ENCODE measurements at regions not wholly inside any gene's neighbourhood (a gene's known extent, or its start where the extent isn't known, plus 50 kb on each side); places are given as distances from the start of the nearest gene placed in this dataset.

GRCh38 chrX:30495468-30495867 is 82.1 kb downstream of the TASL start:
- DNase-seq (ENCODE audit: low read depth, low spot score), result no peak
- no peak overlapping the region for H2AFZ ChIP-seq (ENCODE audit: control insufficient read depth, low read depth, low read length)
- ChIA-PET CTCF (interaction anchor here (0.6 to 1.5 kb wide), 3 partner anchors 8 to 152 kb away, joined by 4 to 6 read pairs (median 5); no protein-coding TSS in a partner anchor), POLR2A (no interaction called here), RAD21 (ENCODE audit: unreplicated experiment) (no interaction called here), SMC1A (ENCODE audit: uncharacterized antibody, unreplicated experiment) (no interaction called here)
- in situ Hi-C loops (cut with MboI) (no loop called here), intact Hi-C loops (cut with micrococcal nuclease; ENCODE audit: unreplicated experiment) (no loop called here)
- no peaks in the 10 kb centered on the region for H3K79me2 ChIP-seq (ENCODE audit: control insufficient read depth, insufficient read depth, low read length)
- TF ChIP-seq BHLHE40 (IDR thresholded peaks at IDR 0.05; ENCODE audit: borderline replicate concordance in 1 of 2, low read depth in 2 of 2, low read length in 1 of 2), result peak in 1 of 2 experiments; percentile 44; a peak in 1 of 4 replicates
- TF ChIP-seq KDM1A (IDR thresholded peaks at IDR 0.05; ENCODE audit: borderline replicate concordance), result no peak
- no peak overlapping the region for H3K27ac ChIP-seq (ENCODE audit: control insufficient read depth, insufficient read depth)
- no TSS peak for BruUV-seq (replicated peaks)
- WGBS (ENCODE audit: insufficient coverage, insufficient replicate concordance, low lambda C conversion rate, missing lambda C conversion rate), result 0% methylated on average over 1 of the region's 1 CpG
- no peak overlapping the region for H3K4me2 ChIP-seq (ENCODE audit: control insufficient read depth, insufficient read depth)
- no peaks in the 10 kb centered on the region for H4K20me1 ChIP-seq (ENCODE audit: control insufficient read depth, insufficient read depth)
- H3K9me3 ChIP-seq (replicated peaks; ENCODE audit: control insufficient read depth, insufficient read depth, low read length), result no peaks in the 10 kb centered on the region
- no peak overlapping the region for H3K9ac ChIP-seq (ENCODE audit: control insufficient read depth, insufficient read depth, low read length)
- H3K4me1 ChIP-seq (ENCODE audit: control insufficient read depth, insufficient read depth, low read length), result no peaks in the 10 kb centered on the region
- no peak for ATAC-seq
- no peaks in the 10 kb centered on the region for H3K27me3 ChIP-seq (replicated peaks in 1 of 2; ENCODE audit: control insufficient read depth in 2 of 2, insufficient read depth in 2 of 2, low read length in 1 of 2)
- H3K36me3 ChIP-seq (ENCODE audit: control insufficient read depth in 2 of 2, insufficient read depth in 2 of 2, low read length in 1 of 2), result no peaks in the 10 kb centered on the region
- no peak overlapping the region for H3K4me3 ChIP-seq
- no peak for FAIRE-seq

GRCh38 chrX:30493348-30493747 is 84.2 kb downstream of the TASL start:
- RAD21 ChIA-PET (ENCODE audit: unreplicated experiment), result no interaction called here
- FAIRE-seq, result no peak
- H3K4me1 ChIP-seq (ENCODE audit: control insufficient read depth, insufficient read depth, low read length), result no peaks in the 10 kb centered on the region
- no peak overlapping the region for H2AFZ ChIP-seq (ENCODE audit: control insufficient read depth, low read depth, low read length)
- no peaks in the 10 kb centered on the region for H3K27me3 ChIP-seq (replicated peaks in 1 of 2; ENCODE audit: control insufficient read depth in 2 of 2, insufficient read depth in 2 of 2, low read length in 1 of 2)
- H3K79me2 ChIP-seq (ENCODE audit: control insufficient read depth, insufficient read depth, low read length), result no peaks in the 10 kb centered on the region
- POLR2A ChIA-PET, result no interaction called here
- ATAC-seq, result peak; percentile 60; the same call in 2 of the 3 replicates
- in situ Hi-C loops (cut with MboI) (no loop called here), intact Hi-C loops (cut with micrococcal nuclease; ENCODE audit: unreplicated experiment) (no loop called here)
- no peak overlapping the region for H3K4me2 ChIP-seq (ENCODE audit: control insufficient read depth, insufficient read depth)
- CTCF ChIA-PET, result no interaction called here
- WGBS (ENCODE audit: insufficient coverage, insufficient replicate concordance, low lambda C conversion rate, missing lambda C conversion rate), result 0% methylated on average over 1 of the region's 1 CpG
- DNase-seq (ENCODE audit: low read depth, low spot score), result no peak
- no TSS peak for BruUV-seq (replicated peaks)
- H3K36me3 ChIP-seq (ENCODE audit: control insufficient read depth in 2 of 2, insufficient read depth in 2 of 2, low read length in 1 of 2), result no peaks in the 10 kb centered on the region
- TF ChIP-seq CTCF (IDR thresholded peaks at IDR 0.05 in 2 of 3, conservative IDR thresholded peaks at IDR 0.05 in 1 of 3; ENCODE audit: control insufficient read depth in 2 of 3, extremely low read depth in 1 of 3, insufficient read depth in 1 of 3, low read depth in 3 of 3, low read length in 3 of 3) (peak in 2 of 3 experiments; percentile 8 to 29; a peak in 2 of 6 replicates), NFYB (IDR thresholded peaks at IDR 0.05; ENCODE audit: insufficient read depth, low read depth, low read length) (no peak)
- H3K9ac ChIP-seq (ENCODE audit: control insufficient read depth, insufficient read depth, low read length), result no peak overlapping the region
- H3K9me3 ChIP-seq (replicated peaks; ENCODE audit: control insufficient read depth, insufficient read depth, low read length), result no peaks in the 10 kb centered on the region
- no peak overlapping the region for H3K27ac ChIP-seq (ENCODE audit: control insufficient read depth, insufficient read depth)
- SMC1A ChIA-PET (ENCODE audit: uncharacterized antibody, unreplicated experiment), result no interaction called here
- H3K4me3 ChIP-seq, result no peak overlapping the region
- H4K20me1 ChIP-seq (ENCODE audit: control insufficient read depth, insufficient read depth), result no peaks in the 10 kb centered on the region
